ENCODE measurements at regions not wholly inside any gene's neighbourhood (a gene's known extent, or its start where the extent isn't known, plus 50 kb on each side); places are given as distances from the start of the nearest gene placed in this dataset.

GRCh38 chr5:125384071-125384470, 637.6 kb upstream of the ZNF608 start:
- TF ChIP-seq POLR2A (IDR thresholded peaks at IDR 0.05) (no peak), CTCF (IDR thresholded peaks at IDR 0.05) (no peak), POLR2AphosphoS5 (IDR thresholded peaks at IDR 0.05) (no peak)
